NCI-H2227 (cell line): ENCODE measurements at regions not wholly inside any gene's neighbourhood (a gene's known extent, or its start where the extent isn't known, plus 50 kb on each side); places are given as distances from the start of the nearest gene placed in this dataset.
"Not testable (repeated sequence)": the region's sequence is repeated elsewhere in the genome, so short reads cannot be mapped to it uniquely, and the experiment has no call there.

ENCODE experiments used
- DNase-seq: peaks from one replicate; lab custom pipeline; 2025; ENCODE audit not compliant: unreplicated experiment; lab: John Stamatoyannopoulos, UW

- DNase-seq, result no peak
These were observed 147.7 kb downstream of the ABCC12 start for GRCh38 chr16:48008011-48008525.

GRCh38 chr16:48004141-48004695 lies 151.6 kb downstream of the ABCC12 start:
- peak; percentile 33 for DNase-seq

- DNase-seq, result no peak
These were observed 152.4 kb downstream of the ABCC12 start for GRCh38 chr16:48003206-48003907.

- peak; percentile 53 for DNase-seq
These were observed 154.4 kb downstream of the ABCC12 start for GRCh38 chr16:48001324-48001895.

DNA sequence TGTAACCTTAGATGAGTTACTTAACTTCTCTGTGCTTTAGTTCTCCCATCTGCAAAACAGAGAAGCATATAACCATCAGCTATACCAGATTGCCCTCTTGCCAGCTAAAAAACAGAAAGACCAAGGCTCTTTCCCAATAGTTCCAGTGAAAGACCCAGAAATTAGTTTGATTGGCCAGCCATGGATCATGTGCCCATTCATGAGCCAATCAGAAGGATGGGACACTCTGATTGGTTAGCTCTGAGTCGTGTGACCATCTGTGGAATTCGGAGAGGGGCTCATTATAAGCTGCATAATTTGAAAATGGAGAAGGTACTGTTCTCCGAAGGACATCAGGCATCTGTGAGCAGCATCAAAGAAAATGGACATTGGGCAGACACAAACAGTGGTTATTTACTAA lies 155.2 kb downstream of the ABCC12 start:
- no peak for DNase-seq

GRCh38 chr16:47999595-47999994 lies 156.2 kb downstream of the ABCC12 start:
- DNase-seq, result no peak

GRCh38 chr16:47995354-47995753 lies 160.4 kb downstream of the ABCC12 start:
- DNase-seq, result no peak

- no peak for DNase-seq
These were observed 164.3 kb downstream of the ABCC12 start for GRCh38 chr16:47991491-47991890.

DNA sequence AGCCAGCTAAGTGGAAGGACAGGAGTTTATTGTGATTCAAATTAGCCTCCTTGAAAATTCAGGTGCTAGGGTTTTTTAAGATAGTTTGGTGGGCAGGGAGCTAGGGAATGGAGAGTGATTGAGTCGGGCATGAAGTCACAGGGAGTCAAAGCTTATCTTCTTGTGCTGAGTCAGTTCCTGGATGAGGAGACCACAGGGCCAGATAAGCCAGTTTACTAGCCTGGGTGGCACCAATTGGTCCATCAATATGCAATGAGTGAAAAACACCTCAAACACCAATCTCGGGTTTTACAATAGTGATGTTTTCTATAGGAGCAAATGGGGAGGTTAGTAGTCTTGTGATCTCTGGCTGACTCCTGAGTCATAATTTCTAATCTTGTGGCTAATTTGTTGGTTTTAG lies 165.1 kb downstream of the ABCC12 start:
- DNase-seq, result no peak

DNA sequence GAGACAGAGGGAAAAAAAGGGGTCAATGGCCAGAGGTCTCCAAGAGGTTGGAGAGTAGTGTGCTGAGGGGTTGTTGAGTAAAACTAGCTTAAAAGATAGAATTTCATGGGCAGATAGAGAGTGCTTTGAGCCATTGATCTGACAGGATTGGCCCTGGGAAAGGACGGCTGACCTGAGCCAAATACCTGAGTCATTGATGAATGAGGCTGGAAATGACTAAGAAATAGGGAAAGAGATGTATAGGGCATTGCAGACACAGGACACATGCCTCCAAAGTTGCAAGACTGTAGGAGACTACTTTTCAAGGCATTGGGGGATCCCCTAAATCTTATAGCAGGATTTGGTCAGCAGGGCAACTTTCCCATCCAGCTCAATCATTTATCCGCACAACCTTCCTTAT lies 168.7 kb downstream of the ABCC12 start:
- DNase-seq, result no peak

DNA sequence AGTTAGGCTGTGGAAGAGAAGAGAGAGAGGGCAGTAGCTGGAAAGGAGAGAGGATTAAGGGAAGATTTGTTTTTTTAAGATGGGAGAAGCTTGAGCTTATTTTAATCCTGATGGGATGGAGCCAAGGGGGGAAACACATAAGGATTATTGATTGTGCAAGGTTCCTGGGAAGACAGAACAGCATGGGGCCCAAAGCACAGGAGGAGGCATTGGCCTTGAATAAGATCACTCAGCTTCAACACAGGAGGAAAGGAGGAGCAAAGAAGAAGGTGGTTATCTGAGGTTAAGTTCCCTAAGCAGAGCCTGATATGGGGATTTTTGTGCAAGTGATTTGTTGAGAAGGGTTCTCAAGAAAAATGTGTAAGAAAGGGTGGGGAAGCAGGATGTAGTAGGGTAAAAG lies 169.8 kb downstream of the ABCC12 start:
- DNase-seq, result no peak

DNA sequence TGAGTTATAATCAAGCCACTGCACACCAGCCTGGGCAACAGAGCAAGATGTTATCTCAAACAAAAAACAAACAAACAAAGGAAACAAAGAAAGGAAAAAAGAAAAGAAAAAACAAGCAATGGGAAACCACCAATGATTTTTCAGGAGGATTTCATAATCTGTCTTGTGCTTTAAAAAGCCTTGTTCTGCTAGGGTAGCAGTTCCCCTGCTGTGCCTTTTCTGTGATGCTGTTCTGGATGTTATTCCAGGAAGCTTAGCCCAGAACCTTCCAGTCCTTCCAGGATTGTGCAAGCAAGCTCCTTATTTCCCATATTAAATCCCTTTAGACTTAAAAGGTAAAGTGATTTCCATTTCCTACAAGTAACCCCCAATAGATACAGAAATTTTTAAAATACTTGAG lies 171.1 kb downstream of the ABCC12 start:
- DNase-seq, result no peak

- DNase-seq, result no peak
These were observed 171.7 kb downstream of the ABCC12 start for GRCh38 chr16:47983999-47984580.

- DNase-seq, result no peak
These were observed 175.6 kb downstream of the ABCC12 start for GRCh38 chr16:47980212-47980611.

DNA sequence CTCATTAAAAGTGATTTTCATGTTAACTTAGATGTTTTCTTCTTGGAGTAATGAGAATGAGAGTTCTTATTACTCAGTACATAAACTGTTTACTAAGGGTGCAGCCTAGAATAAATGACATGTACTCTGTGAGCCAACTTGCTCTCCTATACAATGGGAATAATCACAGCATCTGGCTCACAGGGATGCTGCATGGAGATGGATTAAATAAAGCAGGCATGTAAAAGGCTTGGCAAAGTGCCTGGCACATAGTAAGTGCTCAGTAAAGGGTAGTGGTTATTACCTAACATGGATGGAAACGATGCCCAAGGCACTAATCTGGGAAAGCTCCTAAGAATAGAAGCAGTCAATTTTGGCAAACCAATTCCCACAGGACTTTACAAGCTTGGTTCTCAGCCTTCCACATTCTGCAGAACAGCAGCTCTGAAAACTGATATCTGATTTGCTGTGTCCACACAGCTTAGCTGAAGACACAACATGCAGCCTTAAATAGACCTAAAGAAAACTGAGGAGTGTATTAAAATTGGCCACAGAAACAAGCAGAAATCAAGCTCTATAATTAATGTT lies 176.1 kb downstream of the ABCC12 start:
- DNase-seq, result no peak

DNA sequence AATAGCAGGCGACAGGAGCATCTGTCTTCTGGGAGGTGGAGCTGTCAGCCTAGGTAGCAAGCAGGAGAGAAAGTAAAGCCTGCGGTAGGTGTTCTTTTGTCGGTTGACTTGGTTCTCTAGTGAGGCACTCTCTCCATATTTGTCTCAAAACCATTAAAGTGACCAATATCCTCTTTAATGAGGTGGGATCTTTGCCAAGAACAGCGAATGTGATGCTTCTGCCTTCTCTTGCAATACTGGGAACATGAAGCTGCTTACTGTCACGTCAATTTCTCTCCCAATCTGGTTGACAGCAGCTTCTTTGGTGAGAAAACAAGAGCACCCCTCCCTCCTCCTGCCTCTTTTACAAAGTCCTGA lies 176.7 kb downstream of the ABCC12 start:
- no peak for DNase-seq

DNA sequence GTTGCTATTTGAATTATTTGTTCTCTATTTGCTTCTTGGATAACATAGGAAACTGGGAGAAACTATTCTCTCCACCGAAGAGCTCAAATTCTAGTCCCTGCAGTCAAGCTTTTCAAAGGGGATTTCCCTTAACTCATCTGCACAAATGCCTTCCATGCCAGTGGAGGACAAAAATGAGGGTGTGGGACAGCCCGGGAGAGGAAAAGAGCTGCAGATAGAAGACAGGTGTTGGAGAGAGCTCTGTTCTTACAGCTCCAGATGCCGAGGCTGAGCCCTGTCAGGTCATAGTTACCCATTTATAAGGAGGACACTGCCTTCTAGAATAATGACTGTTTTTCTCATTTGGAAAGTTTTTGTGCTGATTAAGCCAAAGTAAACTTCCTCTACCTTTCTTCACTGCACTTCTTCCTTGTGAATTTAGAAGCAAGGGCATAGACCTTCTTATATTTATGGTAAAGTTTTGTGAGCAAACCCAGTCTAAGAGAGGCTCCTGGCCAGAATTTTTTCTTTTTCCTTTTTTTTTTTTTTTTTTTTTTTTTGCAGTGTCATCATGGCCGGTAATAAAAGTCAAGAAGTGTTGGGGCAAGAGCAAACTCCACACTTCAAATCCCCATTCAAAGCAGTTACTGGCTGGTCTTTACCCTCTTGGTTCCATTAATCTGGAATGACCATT lies 177.2 kb downstream of the ABCC12 start:
- DNase-seq, result no peak

DNA sequence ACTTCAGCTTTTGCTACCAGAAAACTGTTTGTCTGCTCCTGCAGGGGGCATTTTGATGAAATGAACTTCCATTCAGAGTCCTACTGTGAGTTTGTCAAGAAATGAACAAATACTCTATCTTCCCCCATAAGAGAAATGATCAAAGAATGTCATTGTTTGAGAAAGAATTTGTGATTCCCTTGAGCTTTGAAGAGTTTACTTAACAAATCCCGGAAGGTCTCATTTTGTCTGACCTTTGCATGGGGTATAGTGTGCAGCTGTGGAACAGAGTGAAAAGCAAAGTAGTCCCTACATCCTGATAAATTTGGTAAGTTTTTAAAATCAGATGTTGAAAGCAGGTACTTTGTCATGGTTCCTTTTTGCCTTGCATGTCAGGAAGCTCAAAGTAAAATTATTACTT lies 178.0 kb downstream of the ABCC12 start:
- DNase-seq, result no peak

- peak; percentile 8 for DNase-seq
These were observed 179.1 kb downstream of the ABCC12 start for GRCh38 chr16:47976636-47977210.

GRCh38 chr16:47974971-47975370 lies 180.8 kb downstream of the ABCC12 start:
- DNase-seq, result not testable (repeated sequence)

DNA sequence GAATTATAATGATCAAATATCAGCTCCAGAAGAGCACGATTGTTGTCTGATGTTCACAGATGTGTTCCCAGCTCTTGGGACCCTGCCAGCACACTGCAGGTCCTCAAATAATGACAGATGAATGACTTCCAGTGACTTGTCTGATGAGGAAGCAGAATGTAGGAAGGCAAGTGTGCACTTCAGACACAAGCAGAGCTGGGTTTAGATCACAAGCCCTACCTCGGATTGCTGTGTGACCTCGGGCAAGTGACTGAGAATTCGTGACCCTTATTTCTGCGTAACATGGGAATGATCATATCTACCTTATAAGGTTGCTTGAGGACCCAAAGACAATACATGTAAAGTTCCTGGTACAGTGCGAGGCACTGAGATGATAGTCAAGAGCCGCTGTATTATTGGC lies 182.2 kb downstream of the ABCC12 start:
- DNase-seq, result no peak
